ENCODE measurements at regions not wholly inside any gene's neighbourhood (a gene's known extent, or its start where the extent isn't known, plus 50 kb on each side); places are given as distances from the start of the nearest gene placed in this dataset.
"Not testable (repeated sequence)": the region's sequence is repeated elsewhere in the genome, so short reads cannot be mapped to it uniquely, and the experiment has no call there.

- DNase-seq: not testable (repeated sequence)
These were observed 228.5 kb upstream of the PLGLB2 start for GRCh38 chr2:87519158-87520011.

GRCh38 chr2:87521057-87521456 is 226.8 kb upstream of the PLGLB2 start:
- peak; percentile 70 for DNase-seq

GRCh38 chr2:87521489-87521888 is 226.4 kb upstream of the PLGLB2 start:
- not testable (repeated sequence) for DNase-seq

- DNase-seq: peak; percentile 44
These were observed 223.2 kb upstream of the PLGLB2 start for GRCh38 chr2:87524619-87525188.

GRCh38 chr2:87525497-87525991 is 222.3 kb upstream of the PLGLB2 start:
- peak; percentile 76 for DNase-seq

- not testable (repeated sequence) for DNase-seq
These were observed 221.6 kb upstream of the PLGLB2 start for GRCh38 chr2:87526258-87526657.

GRCh38 chr2:87531968-87532715 is 215.7 kb upstream of the PLGLB2 start:
- peak; percentile 50 for DNase-seq

GRCh38 chr2:87533390-87534272 is 214.3 kb upstream of the PLGLB2 start:
- not testable (repeated sequence) for DNase-seq

- DNase-seq: not testable (repeated sequence)
These were observed 213.5 kb upstream of the PLGLB2 start for GRCh38 chr2:87534273-87534889.

- DNase-seq: not testable (repeated sequence)
These were observed 211.5 kb upstream of the PLGLB2 start for GRCh38 chr2:87536427-87536826.

GRCh38 chr2:87537251-87537671 is 210.6 kb upstream of the PLGLB2 start:
- DNase-seq: peak; percentile 57

GRCh38 chr2:87538268-87538667 is 209.6 kb upstream of the PLGLB2 start:
- DNase-seq: not testable (repeated sequence)

GRCh38 chr2:87539151-87539943 is 208.5 kb upstream of the PLGLB2 start:
- not testable (repeated sequence) for DNase-seq

- not testable (repeated sequence) for DNase-seq
These were observed 207.6 kb upstream of the PLGLB2 start for GRCh38 chr2:87540242-87540641.

- not testable (repeated sequence) for DNase-seq
These were observed 205.2 kb upstream of the PLGLB2 start for GRCh38 chr2:87542599-87543174.

GRCh38 chr2:87543797-87544196 is 204.1 kb upstream of the PLGLB2 start:
- not testable (repeated sequence) for DNase-seq

- not testable (repeated sequence) for DNase-seq
These were observed 200.8 kb upstream of the PLGLB2 start for GRCh38 chr2:87547106-87547505.

- DNase-seq: not testable (repeated sequence)
These were observed 199.9 kb upstream of the PLGLB2 start for GRCh38 chr2:87547966-87548365.

- DNase-seq: not testable (repeated sequence)
These were observed 199.0 kb upstream of the PLGLB2 start for GRCh38 chr2:87548681-87549536.

All from CD4-positive, alpha-beta T cell treated with Interleukin-10 for 1 hour (primary cell).